T-helper 1 cell treated with Interleukin-12 subunit alpha and Interleukin-12 subunit beta and Interleukin-4 antibody, amounts not matched to agents 30 ng/mL and 1 ng/mL, for 36 hours (primary cell): ENCODE measurements at regions not wholly inside any gene's neighbourhood (a gene's known extent, or its start where the extent isn't known, plus 50 kb on each side); places are given as distances from the start of the nearest gene placed in this dataset.
"Not testable (repeated sequence)": the region's sequence is repeated elsewhere in the genome, so short reads cannot be mapped to it uniquely, and the experiment has no call there.

Source experiments
- intact Hi-C: fragments of 100-400 bp; cut with micrococcal nuclease; formaldehyde crosslinking; loops from one replicate; pipeline ENCODE4 v1.15.1; 2024

DNA sequence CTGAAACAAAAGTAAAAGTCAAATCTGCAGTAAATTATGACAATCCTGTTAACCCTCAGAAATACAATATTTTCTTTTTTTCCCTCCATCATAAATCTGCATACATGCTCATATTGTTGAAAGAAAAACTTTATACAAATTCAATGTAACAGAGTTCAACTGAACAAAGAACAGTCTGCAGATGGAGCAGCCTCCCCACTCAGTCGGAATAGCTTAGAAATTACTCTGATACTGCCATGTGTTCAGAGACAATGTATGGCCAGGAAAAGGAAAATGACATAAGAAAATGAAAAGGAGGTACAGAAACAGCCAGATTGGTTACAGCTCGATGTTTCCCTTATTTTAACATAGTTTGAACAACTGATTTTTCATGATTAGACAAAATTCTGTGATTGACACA is 651.9 kb upstream of the COBL start:
- intact Hi-C loops, result no loop called here

DNA sequence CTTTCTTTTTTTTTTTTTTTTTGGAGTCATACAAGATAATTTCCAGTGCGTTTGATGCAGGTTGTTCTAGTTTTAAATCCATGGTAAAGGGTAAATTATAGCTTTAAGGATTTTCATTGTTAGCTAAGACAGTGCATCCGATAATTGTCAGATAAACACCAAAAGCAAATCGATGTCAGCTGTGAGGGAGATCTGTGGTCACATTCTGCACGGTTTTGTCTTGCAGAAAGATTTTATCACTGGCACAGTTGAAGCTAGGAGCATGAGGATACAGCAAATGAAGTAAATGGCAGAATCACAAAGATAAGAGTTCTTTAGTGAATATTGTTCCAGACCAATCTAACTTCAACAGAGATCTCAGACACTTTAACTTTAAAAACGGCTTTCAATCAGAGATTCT is 648.8 kb upstream of the COBL start:
- intact Hi-C loops, result no loop called here

DNA sequence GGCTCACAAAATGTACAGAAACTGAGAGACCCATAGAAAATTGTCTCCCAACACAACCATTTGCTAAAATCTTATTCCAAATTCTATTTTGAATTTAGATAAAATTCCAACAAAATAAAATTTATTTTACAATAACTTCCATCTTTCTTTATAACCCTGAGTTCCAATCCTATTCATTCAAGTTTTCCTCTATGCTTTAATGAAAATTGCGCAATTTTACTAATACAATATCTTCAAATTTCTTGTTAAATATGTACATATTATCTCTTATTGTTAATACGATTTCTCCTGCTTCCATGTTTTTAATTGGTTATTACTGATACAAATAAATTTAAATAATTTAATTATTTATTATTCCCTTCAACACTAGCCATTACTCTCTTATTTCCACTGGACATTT is 645.2 kb upstream of the COBL start:
- intact Hi-C loops, result no loop called here

DNA sequence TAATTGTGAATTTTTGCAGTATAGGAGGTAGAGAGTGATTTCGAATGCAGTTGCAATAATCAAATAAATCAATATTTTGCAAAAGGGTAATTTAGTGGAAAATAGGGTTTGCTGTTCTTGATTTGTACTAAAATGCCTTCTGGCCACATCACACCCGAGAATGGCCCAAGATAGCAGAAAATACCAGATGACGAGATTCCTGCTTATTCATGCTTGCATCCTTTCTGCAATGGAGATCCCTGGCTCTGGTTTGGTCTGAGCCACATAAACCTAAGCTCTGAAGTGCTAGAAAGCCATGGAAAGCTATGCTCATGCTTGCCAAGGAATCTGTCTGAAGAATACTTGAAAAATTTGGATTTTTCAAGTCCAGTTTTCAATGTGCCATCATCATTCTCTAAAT is 634.2 kb upstream of the COBL start:
- intact Hi-C loops, result no loop called here

DNA sequence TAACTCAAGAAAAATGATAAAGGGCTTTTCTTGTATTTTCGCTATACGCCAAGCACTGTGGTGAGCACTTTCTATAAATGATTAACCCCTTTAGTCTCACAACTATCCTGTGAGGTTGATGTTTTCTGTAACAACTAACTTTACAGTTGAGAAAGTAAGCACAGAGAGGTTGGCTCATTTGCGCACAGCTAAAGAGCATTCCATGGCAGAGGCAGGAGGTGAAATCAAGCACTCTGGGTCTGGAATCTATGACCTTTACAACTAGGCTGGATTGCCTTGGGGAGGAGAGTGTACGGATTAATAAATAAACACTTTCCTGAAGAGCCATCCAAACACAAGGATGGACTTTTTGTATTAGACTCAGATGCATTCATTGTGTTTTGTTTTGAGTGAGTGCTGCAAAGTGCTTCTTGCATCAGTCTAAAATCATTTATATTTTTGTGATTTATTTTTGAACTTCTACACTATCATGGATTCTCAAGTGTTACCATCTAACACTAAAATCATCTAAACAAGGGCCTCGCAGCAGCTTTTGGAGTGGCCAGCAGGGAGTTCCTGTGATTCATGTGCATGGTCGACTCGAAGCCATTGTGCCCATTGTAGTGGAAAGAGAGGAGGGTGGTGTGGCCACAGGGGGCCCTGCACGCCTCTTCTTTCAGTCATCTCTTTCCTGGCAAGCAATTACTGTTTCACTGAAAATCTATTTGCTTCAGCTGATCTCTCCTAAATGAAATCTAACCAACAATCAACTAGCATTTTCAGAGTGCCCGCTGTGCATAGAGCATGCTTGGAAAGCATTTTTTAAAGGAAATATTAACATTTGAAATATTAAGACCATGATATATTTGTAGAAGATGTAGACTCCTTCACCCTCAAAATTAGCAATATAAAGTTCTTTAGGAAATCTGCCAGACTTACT is 633.4 kb upstream of the COBL start:
- intact Hi-C loops, result no loop called here

DNA sequence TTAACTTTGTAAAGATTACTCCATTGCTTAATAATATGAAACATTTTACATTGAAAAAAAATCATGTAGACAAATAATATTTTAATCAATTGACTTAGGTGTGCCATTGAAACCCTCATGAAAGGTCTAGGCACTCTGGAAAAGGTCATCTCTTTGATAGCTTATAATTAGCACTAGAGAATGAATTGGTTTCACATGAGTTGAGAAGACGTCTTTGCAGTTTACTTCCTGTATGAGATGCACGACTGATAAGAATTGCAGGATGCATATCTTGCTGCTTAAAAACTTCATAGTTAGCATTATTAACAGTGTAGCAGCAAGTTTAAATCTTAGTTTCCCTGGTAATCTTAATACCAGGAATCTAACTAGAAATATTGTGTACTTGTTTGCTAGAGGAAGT is 614.2 kb upstream of the COBL start:
- intact Hi-C loops, result no loop called here

DNA sequence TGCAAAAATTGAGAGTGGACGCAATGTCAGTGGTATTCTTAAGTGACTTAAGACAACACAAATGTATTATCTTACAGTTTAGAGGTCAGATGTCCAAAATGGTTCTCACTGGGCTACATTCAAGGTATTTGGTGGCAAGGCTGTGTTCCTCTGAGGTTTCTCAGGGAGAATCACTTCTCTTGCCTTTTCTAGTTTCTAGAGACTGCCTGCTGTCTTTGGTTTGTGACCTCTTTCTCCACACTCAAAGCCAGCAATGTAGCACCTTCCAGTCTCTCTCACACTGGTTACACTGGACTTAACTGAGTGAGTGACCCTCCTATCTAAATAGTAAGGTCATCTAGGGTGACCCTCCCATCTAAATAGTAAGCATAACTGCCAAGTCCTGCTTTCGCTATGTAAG is 613.2 kb upstream of the COBL start:
- intact Hi-C loops, result no loop called here

DNA sequence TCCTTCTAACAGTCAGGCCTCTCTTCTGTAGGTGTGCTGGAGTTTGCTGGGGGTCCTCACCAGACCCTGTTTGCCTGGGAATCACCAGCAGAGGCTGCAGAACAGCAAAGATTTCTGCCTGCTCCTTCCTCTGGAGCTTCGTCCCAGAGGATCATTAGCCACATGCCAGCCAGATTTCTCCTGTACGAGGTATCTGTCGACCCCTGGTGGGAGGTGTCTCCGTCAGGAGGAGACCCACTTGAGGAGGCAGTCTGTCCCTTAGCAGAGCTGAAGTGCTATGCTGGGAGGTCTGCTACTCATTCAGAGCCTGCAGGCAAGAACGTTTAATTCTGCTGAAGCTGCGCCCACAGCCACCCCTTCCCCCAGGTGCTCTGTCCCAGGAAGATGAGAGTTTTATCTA is 611.1 kb upstream of the COBL start:
- intact Hi-C loops, result no loop called here

DNA sequence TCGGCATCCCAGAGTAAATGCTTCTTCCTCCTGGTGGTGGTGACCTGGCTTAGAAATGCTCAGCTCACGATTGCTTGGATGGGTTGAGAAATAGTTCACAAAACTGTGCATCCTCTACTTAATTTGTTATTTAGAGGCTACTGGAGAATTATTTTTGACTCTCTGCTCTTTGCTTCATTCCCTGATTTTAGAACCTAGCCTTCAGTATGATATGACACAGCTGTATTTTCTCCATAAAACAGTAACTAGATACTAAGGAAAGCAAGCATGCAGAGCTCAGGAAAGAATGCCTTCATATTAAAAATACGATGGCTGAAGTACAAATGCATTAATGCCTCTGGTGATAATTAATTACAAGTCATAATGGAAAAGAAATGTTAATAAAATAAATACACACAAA is 602.0 kb upstream of the COBL start:
- intact Hi-C loops, result no loop called here

DNA sequence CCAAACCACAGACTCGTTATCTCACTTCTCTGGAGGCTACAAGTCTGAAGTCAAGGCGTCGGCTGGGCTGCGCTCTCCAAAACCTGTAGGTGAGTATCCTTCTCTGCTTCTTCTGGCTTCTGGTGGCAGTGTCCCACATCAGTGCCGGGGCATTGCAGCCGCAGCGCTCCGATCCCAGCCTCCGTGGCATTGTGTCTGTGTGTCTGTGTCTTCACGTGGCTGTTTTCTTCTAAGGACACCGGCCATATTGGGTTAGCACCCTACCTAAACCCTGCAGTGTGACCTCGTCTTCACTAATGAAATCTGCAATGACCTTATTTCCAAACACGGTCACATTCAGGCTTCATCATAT is 584.9 kb upstream of the COBL start:
- intact Hi-C loops, result no loop called here

DNA sequence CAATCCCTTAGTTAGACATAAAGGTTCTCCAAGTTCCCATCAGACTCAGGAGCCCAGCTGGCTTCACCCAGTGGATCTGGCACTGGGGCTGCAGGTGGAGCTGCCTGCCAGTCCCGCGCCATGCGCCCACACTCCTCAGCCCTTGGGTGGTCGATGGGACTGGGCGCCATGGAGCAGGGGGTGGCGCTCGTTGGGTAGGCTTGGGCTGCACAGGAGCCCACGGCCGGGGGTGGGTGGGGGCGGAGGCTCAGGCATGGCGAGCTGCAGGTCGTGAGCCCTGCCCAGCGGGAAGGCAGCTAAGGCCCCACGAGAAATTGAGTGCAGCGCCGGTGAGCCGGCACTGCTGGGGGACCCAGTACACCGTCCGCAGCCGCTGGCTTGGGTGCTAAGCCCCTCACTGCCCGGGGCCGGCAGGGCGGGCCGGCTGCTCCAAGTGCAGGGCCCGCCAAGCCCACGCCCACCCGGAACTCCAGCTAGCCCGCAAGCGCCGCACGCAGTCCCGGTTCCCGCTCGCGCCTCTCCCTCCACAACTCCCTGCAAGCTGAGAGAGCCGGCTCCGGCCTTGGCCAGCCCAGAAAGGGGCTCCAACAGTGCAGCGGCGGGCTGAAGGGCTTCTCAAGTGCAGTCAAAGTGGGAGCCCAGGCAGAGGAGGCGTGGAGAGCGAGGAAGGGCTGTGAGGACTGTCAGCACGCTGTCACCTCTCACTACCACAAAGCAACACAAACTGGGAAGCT is 584.3 kb upstream of the COBL start:
- intact Hi-C loops, result not testable (repeated sequence)

DNA sequence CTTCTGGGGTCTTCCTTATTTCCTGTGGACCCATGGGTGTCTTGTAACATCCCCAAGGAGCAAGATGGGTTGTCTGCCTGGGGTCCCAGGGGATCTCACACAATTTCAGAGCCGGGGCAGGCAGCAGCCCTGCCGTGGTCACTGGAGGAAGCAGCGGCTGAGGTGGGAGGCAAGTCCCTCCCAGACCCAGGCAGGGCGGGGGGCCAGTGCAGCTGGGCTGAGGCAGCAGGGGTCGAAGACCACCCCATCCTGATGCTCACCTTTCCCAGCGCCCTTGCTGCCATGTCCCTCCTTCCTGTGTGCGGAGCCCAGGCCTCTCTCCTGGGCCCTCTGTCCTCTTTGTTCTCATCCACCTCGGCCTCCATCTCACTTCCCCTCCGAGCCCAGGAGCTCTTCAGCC is 583.0 kb upstream of the COBL start:
- intact Hi-C loops, result no loop called here

DNA sequence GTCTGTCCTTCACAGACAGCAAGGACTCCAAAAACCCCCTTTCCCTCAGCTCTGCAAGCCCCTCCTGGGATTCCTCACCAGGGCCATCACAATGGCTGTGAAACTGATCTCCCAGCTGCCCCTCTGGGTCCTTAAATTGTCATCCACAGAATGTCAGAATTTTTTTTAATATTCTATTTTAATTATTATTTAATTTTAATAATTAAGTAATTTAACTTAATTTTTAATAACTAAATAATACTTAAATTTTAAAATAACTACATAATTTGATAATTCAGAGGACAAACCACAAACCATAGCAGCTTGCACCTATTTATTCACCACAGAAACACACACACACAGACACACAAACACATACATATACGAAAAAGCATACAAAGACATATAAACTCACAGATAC is 565.8 kb upstream of the COBL start:
- intact Hi-C loops, result no loop called here

DNA sequence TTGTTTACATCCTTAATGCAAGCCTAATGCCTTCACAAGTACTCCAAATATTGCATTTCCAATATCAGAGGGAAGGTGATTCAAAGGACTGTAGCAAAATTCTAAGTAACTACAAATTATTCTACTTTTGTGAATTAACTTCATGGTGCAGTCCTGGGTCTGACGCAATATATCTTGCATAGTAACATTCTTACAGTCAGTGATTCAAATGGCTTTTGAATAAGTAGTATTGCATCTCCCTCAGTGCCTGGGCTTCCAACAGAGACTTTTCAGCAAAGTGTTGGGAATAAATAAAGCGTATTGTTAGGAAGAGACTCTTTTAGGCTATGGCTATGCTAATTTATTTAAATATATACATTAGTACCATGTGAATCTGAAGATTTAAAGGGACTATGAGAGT is 564.7 kb upstream of the COBL start:
- intact Hi-C loops, result no loop called here

DNA sequence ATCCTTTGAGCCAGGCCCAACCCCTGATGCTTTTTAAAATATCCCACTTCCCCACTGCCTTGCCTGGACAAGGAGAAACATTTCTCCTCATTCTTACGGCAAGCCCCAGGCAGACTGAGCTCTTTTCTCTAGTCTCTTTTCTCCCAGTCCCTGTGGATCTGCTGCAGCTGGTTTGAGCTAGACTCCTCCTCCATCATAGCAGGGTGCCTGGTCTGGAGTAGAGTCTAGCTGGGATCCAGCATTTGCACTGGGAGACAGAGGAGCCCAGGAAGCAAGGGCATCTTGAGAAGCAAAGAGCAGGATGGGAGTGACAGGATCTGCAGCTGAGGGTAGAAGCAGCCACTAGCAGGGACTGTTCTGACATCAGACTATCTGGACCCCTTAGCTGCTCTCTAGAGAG is 562.3 kb upstream of the COBL start:
- intact Hi-C loops, result no loop called here

DNA sequence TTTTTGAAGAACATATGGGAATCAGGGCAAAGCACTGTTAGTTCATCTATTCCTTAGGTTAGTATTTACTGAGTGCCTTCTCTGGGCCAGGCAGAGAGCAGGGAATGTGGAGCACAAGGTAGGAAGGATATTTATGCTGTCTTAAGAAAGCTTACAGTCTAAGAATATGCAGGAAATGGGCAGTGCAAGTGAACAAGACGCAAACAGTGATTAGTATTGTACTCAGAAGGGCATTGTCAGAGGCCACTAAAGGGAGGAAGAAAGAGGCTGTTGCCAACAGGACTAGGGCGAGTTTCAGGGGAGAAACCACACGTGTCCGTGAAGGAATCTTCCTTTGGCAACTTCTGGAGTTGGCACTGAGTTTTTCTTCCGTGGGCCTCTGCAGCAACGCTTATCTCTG is 552.8 kb upstream of the COBL start:
- intact Hi-C loops, result no loop called here

DNA sequence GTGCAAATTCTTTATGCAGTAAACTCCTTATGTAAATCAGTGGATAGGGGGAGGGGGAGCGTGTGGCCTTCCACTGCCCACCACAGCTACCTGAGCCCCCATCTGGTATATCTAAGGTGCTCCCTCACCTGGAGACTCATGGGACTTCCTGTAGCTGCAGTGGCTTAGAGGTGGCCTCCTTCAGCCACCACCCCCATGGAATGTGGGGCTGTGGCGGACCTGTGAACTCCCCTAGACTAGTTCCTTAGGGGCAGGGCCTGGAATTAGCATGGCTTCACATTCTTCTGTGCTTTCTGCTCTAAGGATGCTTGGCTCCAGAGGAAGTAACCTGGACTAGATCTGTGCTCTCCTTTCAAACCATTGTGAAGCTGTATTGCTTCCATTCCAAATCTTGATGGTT is 550.5 kb upstream of the COBL start:
- intact Hi-C loops, result no loop called here

DNA sequence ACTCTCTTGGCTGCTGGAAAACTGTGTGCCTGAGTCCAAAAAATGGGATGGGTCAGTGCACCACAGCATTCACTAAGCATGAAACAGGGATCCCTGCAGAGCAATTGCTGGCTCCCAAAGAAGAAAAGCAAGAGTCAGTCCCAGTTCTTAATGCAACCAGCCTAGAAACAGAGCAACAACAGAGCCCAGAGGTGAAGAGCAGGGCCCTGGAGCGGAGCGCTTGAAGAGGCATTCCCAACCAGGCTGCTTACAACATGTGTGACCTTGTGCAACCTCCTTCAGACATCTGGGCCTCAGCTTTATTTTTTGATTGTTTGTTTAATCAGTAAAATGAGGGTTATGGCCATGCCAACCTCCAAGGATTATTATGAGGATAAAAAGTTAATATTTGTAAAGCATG is 543.7 kb upstream of the COBL start:
- intact Hi-C loops, result no loop called here

DNA sequence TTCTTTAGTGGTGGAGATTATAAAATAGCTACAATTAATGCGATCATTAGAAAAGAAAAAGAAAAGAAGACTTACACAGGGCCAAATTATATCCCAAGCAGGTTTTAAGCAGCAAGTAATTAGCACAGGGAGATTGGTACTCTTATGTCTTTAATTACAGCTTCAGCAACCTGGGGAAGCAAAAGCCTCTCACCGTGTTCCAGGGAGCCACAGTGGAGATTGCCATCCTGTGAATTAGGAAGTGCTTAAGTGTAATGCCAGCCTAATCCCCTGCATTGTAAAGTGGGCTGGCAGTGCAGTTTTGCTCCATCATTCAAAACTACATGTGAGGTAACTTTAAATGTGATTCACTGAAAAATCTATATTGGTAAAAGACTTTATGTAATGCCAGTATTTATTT is 533.5 kb upstream of the COBL start:
- intact Hi-C loops, result no loop called here

DNA sequence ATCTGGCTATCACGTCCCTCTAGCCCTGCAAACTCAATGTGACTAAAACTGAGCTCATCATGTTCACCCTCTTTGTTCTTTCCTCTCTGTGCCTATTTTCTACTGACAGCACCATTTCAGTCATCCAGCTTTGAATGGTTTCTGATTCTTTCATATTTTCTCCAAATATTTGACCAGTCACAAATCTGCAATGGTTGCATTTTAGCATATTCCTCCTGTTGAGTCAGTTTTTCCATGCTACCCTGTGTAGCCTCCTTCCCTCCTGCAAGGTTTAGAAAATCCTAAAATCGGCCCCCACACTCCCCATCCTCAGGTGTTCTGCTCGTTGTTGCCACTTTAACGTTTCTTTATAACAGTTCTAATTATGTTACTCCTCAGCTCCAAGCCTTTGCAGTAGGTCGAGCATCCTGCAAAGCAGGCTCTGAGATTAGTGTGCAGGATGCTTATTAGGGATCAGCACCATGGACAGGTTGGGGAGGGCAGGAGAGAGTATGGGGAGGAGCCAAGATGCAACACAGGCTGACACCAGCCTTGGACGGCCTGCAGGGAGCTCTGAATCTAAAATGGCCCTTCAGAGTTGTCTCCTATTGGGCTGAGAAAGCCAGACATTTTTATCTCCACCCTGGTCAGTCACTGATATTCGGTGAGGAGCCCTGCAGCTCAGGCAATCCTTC is 531.0 kb upstream of the COBL start:
- intact Hi-C loops, result no loop called here

DNA sequence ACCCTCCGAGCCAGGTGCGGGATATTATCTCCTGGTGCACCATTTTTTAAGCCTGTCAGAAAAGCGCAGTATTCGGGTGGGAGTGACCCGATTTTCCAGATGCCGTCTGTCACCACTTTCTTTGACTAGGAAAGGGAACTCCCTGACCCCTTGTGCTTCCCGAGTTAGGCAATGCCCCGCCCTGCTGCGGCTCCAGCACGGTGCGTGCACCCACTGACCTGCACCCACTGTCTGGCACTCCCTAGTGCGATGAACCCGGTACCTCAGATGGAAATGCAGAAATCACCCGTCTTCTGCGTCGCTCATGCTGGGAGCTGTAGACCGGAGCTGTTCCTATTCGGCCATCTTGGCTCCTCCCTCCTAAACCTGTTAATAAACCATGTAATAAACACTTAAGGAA is 522.5 kb upstream of the COBL start:
- intact Hi-C loops, result not testable (repeated sequence)

DNA sequence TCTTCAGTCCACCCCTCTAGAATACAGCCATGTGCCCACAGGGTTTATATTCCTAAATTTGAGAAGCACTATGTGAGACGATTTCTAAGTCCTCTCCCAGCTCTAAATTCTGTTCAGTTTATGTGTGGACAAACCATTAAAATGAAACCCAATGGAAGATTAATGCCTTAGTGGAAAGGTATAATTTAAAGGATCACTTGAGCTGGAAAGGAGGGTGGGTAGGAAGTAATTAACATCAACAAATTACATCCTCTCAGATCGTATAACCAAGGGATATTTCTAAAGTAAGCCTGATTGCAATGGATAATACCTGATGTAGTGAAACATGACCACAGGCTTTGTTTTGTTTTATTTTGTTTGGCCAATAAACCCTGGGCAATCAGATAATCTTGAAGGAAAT is 511.0 kb upstream of the COBL start:
- intact Hi-C loops, result no loop called here

DNA sequence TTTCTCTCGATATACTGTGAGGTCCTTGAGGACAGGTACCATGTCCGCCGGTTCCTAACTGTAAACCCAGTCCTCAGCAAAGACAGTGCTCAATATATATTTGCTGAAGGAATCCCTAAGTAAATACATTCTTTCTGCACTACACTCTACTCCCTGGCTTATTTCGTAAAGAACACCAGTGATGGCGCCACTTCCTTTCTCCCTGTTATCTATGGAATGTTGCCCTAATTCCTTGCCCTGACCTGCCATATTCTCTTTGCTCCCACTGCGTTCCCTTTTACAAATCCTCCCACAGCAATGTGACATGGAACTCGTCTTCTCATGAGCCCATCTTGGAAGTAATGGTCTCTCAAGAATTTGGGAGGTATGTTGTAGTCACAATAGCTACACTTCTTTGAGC is 507.4 kb upstream of the COBL start:
- intact Hi-C loops, result no loop called here
